Frontal cortex (tissue), 3 donors: ENCODE measurements at regions not wholly inside any gene's neighbourhood (a gene's known extent, or its start where the extent isn't known, plus 50 kb on each side); places are given as distances from the start of the nearest gene placed in this dataset.
"Not testable (repeated sequence)": the region's sequence is repeated elsewhere in the genome, so short reads cannot be mapped to it uniquely, and the experiment has no call there.

Experiments used
- DNase-seq, 2 donors: peaks; one replicate each; pipeline ENCODE4 v3.0.0; 2012; ENCODE audit warnings: low spot score in 2 of 2
- FAIRE-seq: peaks from 2 replicates; lab custom pipeline; 2012; peaks lifted over from hg19 to GRCh38; lab: Jason Lieb, UNC
- donor health status: control.
- donor health status: control.
- donor health status: control.

DNA sequence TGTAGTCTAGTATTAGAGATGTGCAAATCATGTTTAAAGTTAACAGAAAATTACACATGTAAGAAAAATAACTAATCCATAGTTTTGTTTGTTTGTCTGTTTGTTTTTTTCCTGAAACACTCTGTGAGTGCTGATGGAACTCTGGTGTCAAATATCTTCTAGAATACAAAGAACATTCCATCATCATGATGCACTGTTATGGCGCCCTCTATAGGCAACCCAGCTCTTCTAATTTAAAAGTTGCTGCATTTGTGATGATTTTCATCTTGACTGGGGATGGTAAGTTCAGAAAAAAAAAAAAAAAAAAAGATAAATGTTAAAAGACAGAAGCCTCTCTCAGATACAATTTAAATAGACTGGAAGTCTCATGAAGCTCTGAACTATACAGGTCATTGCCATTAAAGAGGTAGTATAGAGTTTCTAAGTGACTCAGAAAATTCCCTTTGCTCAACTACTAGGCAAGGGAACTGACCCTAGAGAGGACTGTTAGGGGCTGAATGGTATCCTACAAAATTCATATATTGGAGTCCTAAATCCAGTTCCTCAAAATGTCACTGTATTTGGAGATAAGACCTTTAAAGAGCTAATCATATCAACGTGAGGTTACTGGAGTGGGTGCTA lies 597.2 kb upstream of the ANO3 start:
- DNase-seq, result no peak
- peak; percentile 23 for FAIRE-seq

GRCh38 chr11:25737071-25737675 lies 594.8 kb upstream of the ANO3 start:
- no peak for FAIRE-seq
- no peak for DNase-seq

GRCh38 chr11:25741886-25742285 lies 590.0 kb upstream of the ANO3 start:
- no peak for DNase-seq
- no peak for FAIRE-seq

DNA sequence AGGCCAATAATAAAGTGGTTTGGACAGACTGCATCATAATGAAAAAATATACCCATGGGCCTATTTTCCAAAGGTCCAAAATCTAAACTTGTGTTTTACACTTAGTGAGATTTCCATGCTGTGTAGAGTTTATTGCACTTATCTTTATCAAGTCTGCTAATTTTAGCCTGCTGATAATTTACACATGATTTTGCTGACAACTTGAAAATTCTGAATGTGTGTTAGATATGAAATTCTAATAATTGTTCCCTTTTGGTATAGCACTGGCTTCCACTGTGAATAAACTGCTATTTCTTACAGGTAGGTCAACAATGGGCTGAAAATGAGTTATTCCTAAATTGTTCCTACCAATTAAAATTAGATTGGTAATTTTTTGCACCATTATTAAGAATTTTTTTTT lies 589.1 kb upstream of the ANO3 start:
- no peak for DNase-seq
- FAIRE-seq, result no peak

GRCh38 chr11:25755381-25755780 lies 576.5 kb upstream of the ANO3 start:
- FAIRE-seq (no peak), DNase-seq (no peak)

DNA sequence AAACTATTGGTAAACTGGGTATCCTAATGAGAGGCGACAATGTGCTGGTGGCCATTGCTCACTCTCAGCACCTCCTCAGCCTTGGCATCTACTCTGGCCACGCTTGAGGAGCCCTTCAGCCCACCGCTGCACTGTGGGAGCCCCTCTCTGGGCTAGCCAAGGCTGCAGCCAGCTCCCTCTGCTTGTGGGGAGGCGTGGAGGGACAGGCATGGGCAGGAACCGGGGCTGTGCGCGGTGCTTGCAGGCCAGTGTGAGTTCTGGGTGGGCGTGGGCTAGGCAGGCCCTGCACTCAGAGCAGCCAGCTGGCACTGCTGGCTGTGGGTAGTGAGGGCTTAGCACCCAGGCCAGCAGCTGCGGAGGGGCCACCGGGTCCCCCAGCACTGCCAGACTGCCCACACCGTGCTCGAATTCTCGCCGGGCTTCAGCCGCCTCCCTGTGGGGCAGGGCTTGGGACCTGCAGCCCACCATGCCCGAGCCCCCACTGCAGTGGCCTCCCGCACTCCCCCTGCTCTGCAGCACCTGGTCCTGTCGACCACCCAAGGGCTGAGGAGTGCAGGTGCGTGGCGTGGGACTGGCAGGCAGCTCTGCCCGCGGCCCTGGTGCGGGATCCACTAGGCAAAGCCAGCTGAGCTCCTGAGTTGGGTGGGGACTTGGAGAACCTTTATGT lies 575.9 kb upstream of the ANO3 start:
- FAIRE-seq, result no peak
- no peak for DNase-seq

- DNase-seq (no peak), FAIRE-seq (no peak)
These were observed 573.7 kb upstream of the ANO3 start for GRCh38 chr11:25758145-25758661.

- no peak for FAIRE-seq
These were observed 565.5 kb upstream of the ANO3 start for GRCh38 chr11:25766332-25767015.

GRCh38 chr11:25769287-25769686 lies 562.6 kb upstream of the ANO3 start:
- DNase-seq, result no peak
- FAIRE-seq, result no peak

More at GRCh38 chr11:25766332-25767015, 565.5 kb upstream of the ANO3 start:
- no peak for DNase-seq

DNA sequence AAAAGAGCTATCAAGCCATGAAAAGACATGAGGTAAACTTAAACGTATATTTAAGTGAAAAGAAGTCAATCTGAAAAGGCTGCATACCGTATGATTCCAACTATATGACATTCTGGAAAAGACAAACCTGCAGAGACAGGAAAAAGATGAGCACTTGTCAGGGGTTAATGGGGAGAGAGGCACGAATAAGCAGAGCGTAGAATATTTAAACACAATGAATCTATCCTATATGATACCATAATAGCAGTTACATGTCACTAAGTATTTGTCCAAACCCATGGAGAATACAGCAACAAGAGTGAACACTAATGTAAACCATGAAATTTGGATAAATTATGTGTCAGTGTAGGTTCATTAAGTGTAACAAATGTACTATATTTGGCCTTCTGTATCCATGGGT lies 560.3 kb upstream of the ANO3 start:
- FAIRE-seq (no peak), DNase-seq (no peak)

- FAIRE-seq (no peak), DNase-seq (no peak)
These were observed 556.3 kb upstream of the ANO3 start for GRCh38 chr11:25775603-25776002.

- FAIRE-seq, result no peak
These were observed 555.7 kb upstream of the ANO3 start for GRCh38 chr11:25776238-25776637.

GRCh38 chr11:25777343-25777742 lies 554.6 kb upstream of the ANO3 start:
- FAIRE-seq (no peak), DNase-seq (no peak)

More at GRCh38 chr11:25776238-25776637, 555.7 kb upstream of the ANO3 start:
- no peak for DNase-seq

GRCh38 chr11:25779033-25779432 lies 552.9 kb upstream of the ANO3 start:
- FAIRE-seq (no peak), DNase-seq (no peak)

GRCh38 chr11:25787416-25787815 lies 544.5 kb upstream of the ANO3 start:
- FAIRE-seq, result no peak

DNA sequence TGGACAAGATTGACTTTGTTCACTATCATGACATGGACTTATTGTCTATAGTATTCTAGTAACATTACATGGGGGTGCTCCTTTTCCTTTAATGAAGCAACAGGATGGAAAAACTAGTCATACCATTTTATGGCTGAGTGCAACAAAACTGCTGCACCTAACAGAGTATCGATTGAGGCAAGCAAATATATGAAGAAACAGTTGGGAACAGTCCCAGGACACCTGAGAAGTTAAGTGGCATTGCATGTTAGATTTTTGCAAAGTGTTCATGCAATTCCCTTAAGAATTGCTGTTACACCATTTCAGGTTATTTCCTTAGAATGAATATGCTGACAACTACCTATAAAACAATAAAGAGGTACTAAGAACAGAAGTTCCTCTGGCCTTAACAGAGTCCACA lies 541.5 kb upstream of the ANO3 start:
- DNase-seq (no peak), FAIRE-seq (no peak)

More at GRCh38 chr11:25787416-25787815, 544.5 kb upstream of the ANO3 start:
- DNase-seq, result no peak

DNA sequence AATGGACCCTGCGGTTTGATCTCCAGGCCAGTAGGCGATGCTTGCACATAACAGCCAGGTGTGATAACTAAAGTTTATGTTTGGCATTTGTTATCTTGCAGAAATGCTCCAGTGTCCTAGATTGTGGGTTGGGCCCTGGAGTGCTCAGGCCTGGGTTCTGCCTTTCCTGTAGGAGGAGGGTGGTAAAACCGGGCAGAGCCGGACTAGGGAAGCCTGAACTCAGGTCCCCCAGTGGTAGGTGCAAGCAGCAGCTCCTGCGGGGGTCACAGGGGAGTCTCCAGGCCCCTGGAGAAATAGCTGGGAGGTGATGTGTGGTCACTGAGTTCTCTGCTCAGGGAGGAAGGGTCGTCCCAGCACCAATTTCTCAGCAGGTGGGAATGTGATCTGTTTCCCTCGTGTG lies 538.3 kb upstream of the ANO3 start:
- FAIRE-seq, result no peak
- no peak for DNase-seq

DNA sequence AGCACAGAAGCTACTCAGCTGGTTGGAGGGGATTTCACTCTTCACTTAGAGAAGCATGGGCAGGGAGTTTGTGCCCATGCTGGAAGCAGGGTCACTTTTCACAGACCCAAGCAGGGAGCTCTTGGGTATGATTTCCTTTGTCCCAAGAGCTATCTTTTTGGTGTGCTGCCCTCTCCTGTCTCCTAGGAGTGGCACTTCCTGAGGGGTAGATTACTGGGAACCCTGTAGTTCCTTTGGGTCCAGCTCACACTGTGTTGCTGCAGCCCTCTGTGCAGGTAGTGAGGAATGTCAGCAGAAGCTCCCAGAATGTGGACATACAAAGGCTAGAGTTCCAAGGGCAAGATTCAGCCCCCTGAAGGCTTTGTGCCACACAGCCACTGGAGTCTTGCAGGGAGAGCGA lies 537.1 kb upstream of the ANO3 start:
- FAIRE-seq (no peak), DNase-seq (no peak)

DNA sequence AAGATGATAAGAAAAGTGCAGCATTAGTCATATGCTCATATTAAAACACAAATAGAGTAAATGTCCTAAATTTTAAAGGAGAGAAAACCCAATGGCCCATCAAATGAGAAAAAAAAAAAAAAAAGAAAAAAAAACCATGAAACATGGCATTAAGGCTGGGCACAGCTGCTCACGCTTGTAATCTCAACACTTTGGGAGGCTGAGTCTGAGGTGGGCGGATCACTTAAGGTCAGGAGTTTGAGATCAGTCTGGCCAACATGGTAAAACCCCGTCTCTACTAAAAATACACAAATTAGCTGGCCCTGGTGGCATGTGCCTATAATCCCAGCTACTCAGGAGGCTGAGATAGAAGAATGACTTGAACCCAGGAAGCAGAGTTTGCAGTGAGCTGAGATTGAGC lies 515.5 kb upstream of the ANO3 start:
- no peak for DNase-seq
- no peak for FAIRE-seq

DNA sequence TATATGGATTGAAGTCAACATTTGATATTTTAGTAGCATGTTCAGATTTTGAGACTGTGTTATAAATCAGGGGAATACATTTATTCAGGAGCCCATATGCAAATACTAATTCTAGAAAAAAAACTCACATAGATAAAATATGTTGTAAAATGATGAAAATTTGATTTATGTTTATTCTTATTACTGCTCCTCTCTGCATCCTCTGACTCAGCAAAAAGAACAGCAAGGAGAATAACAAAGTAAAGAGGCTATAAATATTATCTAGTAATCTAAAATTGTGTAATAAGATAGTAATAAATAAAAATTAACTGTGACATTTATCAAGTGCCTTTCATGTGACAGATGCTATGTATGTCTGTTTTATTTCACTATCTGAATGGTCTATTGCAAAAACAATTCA lies 507.2 kb upstream of the ANO3 start:
- no peak for FAIRE-seq

GRCh38 chr11:25831485-25831884 lies 500.4 kb upstream of the ANO3 start:
- not testable (repeated sequence) for DNase-seq, FAIRE-seq

More for the DNA sequence above, 507.2 kb upstream of the ANO3 start:
- DNase-seq, result no peak
